Ovary (tissue), 3 donors: ENCODE measurements at regions not wholly inside any gene's neighbourhood (a gene's known extent, or its start where the extent isn't known, plus 50 kb on each side); places are given as distances from the start of the nearest gene placed in this dataset.

ENCODE experiments used
- EP300 ChIP-seq: sonication (generic); formaldehyde crosslinking; IDR thresholded peaks from one replicate; pipeline ENCODE4 v1.6.1; 2017; ENCODE audit warnings: antibody characterized with exemption
- POLR2A ChIP-seq: fragments of 450-650 bp; IDR thresholded peaks from one replicate; pipeline ENCODE4 v1.6.1; 2017; ENCODE audit warnings: antibody characterized with exemption, mild to moderate bottlenecking, moderate library complexity
- TF ChIP-seq, protein P1 (sequence below), 3 donors: fragments of 450-650 bp in 2 of 3; fragments of 200-600 bp in 1 of 3; IDR thresholded peaks; one replicate each; pipeline versions ENCODE4 v1.5.1 to v1.8.0; 2016 to 2022; ENCODE audit warnings: antibody characterized with exemption in 3 of 3, mild to moderate bottlenecking in 1 of 3
- donor health status: DM: no; HTN: no; CAD: no.

DNA sequence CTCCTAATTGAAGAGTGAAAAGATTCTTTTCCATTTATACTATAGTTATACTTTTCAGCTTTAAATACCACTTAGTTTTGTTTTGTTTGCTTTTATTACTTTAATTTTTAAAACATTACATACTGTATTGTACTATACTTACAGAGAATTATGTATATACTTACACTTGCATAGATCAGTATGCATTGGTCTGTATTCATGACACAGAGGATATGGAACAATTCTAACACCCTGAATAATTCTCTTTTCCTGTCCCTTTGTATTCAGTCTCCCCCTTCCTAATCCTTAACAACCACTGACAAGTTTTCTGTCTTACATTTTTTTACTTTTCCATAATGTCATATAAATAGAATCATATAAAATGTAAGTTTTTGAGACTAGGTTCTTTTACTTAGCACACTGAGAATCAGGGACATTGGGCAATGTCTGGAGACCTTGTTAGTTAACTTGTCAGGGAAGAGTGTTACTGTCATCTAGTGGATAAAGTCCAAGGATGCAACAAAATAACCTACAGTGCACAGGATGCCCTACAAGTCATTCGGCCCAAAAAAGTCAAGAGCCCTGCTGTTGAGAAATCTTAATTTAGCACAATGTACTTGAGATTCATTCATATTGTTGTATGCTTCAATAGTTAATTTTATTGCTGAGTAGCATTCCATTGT, 95.7 kb upstream of the MCTP2 start:
- TF ChIP-seq, protein P1, sequence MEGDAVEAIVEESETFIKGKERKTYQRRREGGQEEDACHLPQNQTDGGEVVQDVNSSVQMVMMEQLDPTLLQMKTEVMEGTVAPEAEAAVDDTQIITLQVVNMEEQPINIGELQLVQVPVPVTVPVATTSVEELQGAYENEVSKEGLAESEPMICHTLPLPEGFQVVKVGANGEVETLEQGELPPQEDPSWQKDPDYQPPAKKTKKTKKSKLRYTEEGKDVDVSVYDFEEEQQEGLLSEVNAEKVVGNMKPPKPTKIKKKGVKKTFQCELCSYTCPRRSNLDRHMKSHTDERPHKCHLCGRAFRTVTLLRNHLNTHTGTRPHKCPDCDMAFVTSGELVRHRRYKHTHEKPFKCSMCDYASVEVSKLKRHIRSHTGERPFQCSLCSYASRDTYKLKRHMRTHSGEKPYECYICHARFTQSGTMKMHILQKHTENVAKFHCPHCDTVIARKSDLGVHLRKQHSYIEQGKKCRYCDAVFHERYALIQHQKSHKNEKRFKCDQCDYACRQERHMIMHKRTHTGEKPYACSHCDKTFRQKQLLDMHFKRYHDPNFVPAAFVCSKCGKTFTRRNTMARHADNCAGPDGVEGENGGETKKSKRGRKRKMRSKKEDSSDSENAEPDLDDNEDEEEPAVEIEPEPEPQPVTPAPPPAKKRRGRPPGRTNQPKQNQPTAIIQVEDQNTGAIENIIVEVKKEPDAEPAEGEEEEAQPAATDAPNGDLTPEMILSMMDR (IDR thresholded peaks at IDR 0.05) = no peak
- TF ChIP-seq EP300 (no peak), POLR2A (no peak)
